SHP77 treated with DMSO at 0.1 percent for 48 hours (cell line): ENCODE measurements at regions not wholly inside any gene's neighbourhood (a gene's known extent, or its start where the extent isn't known, plus 50 kb on each side); places are given as distances from the start of the nearest gene placed in this dataset.

Experiments used
- DNase-seq: peaks from one replicate; lab custom pipeline; 2025; lab: John Stamatoyannopoulos, UW

DNA sequence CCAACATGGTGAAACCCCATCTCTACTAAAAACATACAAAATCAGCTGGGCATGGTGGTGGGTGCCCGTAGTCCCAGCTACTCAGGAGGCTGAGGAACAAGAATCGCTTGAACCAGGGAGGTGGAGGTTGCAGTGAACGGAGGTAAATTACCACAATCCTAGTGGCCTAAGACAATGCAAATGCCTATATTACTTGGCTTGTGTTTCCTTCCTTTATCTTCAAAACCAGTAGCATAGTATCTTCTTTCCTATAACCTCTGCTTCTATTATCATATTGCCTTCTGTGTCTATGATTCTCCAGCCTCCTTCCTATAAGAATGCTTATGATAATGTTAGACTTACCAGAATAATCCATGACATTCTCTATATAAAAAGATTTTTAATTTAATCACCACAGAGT is 156.2 kb upstream of the RGS18 start:
- DNase-seq = no peak

GRCh38 chr1:192003295-192004077 is 154.8 kb upstream of the RGS18 start:
- DNase-seq = no peak

DNA sequence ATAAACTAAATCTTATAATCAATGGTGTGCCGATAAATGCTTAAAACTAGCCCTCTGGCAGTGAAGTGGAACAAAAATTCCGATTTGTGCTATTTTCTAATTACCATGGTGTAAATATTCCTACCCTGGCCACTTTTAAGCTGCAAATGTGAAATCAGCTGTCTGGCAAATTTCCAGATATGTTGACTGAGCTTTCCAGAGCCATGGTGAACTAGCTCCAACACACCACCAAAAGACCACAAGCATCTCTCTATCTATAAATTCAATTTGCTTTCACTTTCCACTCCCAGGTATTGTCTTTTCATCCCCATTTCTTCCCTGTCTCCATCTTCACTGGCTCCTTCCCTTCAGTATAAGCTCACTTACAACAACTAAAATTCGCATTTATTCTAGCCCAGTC is 152.3 kb upstream of the RGS18 start:
- no peak for DNase-seq

DNA sequence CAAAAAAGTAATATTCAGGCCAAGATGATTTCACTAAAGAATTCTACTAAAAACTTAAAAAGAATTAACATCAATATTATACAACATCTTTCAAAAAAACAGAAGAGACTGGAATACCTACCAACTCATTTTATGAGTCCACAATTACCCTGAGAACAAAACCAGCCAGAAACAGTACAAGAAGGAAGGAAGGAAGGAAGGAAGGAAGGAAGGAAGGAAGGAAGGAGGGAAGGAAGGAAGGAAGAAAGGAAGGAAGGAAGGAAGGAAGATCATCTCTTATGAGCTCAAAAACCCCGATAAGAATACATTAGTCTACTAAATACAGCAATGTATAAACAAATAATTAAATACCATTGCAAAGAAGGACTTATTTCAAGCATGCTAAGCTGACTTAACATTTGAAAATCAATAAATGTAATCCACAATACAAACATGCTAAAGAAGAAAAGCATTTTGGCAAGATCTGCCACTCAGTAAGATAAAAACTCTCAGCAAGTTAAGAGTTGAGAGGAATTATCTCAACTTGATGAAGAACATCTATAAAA is 149.9 kb upstream of the RGS18 start:
- DNase-seq = no peak

GRCh38 chr1:192010406-192010805 is 147.9 kb upstream of the RGS18 start:
- DNase-seq = no peak

DNA sequence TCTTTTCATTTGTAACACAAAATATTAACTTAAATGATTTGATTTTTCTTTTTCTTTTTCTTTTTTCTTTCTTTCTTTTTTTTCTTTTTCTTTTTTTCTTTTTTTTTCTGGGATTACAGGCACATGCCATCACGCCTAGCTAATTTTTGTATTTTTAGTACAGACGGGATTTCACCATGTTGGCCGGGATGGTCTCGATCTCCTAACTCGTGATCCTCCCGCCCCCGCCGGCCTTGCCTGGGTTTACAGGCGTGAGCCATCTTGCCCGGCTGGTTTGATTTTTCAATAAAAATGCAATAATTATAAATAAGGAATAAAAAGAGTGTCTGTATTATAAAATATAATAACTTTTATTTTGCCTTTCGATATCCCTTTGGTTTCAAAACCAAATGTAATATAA is 146.7 kb upstream of the RGS18 start:
- DNase-seq = no peak

DNA sequence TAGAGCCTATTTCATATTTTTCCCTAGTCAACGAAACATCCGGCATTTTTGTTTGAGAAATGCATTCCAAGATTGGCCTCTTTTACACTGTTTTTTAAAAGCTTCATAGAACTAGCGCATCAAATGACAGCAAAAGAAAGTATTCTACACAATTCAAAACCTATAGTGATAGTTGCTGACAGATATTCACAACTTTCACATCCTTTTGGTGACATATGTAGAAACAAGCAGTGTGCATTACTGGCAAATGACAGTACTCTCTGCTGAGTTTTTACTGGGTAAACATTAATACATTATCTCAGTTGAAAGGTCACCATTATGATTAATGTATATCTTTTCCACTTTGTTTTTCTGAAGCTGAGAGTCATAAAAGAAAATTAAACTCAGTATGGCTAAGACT is 135.4 kb upstream of the RGS18 start:
- DNase-seq = no peak

DNA sequence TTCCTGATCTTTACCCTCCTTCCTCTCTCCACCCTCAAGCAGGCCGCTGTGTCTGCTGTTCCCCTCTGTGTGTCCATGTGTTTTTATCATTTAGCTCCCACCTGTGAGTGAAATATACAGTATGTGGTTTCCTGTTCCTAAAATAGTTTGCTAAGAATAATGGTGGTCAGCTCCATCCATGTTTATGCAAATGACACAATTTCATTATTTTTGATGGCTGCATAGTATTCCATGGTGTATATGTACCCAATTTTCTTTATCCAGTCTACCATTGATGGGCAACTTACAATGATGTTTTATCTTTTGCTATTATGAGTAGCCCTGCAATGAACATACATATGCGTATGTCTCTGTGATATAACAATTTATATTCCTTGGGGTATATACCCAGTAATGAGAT is 133.4 kb upstream of the RGS18 start:
- no peak for DNase-seq

DNA sequence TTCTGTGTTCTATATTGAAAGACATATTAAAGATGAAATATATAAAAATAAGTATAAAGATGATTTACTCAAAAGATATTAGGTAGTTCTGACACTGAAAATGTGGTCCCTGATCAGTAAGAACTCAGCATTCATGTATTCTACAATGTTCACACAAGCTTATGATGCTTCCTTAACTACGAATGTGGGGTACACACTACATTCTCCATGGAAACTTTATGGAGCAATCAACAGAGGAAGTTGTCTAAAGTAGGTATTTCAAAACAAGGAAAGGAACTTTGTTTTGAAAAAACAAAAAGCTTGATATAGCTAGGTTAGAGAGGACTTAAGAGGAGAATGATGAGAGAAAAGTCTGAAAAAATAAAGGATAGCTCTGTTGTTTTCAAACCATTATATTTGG is 119.7 kb upstream of the RGS18 start:
- DNase-seq = no peak

DNA sequence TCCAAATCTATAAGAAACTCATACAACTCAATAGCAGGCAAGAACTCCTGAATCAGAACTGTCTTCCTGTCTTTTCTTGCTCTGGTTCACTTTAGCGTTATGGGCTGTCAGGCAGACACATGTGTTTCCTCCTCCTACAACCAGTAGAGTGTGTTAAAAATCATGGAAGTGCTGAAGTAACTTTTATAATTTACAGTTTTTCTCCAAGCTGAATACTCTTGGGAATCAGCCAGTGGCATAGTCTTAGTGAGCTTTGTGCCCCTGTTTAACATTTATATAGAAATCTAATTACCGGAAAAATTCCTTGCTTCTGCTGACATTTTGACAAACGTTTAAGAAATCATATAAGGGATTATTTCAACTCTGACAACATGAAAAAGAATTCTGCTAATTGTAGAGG is 113.1 kb upstream of the RGS18 start:
- no peak for DNase-seq

GRCh38 chr1:192053531-192053971 is 104.7 kb upstream of the RGS18 start:
- no peak for DNase-seq

- no peak for DNase-seq
Observed at GRCh38 chr1:192057766-192058165, 100.5 kb upstream of the RGS18 start.

- no peak for DNase-seq
Observed at GRCh38 chr1:192059407-192059806, 98.9 kb upstream of the RGS18 start.

DNA sequence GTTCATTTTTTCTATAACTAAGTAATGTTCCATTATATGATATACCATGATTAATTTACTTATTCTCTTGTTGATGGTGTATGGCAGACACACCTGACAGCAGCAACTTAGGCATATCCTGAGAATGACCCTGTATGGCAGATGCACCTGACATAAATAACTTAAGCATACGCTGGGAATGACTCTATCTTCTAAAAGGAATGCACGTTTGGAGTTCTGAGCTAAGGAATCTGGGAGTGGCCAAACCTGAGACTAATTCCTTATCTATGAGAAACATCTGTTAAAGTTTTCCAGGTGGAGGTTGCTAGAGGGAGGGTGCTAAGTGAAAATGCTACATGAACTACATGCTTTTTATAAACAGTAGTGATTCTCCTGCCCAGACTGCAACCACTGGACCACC is 96.7 kb upstream of the RGS18 start:
- no peak for DNase-seq

DNA sequence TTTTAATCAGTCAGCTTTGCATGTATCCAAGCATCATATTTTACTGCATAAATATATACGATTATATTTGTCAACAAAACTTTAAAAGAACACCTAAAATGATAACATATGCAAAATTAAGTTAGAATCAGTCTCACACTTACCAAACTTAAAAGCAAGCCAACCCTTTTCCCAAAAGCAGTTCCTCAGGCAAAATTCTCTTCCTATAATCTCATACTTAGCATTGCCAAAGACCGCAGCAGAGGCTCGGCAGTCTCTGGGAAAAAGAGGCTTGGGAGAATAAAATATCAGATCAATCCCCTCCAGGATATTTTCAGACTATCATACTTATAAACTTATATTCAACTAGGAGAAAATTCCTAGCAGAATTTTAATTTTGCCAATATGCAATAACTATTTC is 93.2 kb upstream of the RGS18 start:
- no peak for DNase-seq

DNA sequence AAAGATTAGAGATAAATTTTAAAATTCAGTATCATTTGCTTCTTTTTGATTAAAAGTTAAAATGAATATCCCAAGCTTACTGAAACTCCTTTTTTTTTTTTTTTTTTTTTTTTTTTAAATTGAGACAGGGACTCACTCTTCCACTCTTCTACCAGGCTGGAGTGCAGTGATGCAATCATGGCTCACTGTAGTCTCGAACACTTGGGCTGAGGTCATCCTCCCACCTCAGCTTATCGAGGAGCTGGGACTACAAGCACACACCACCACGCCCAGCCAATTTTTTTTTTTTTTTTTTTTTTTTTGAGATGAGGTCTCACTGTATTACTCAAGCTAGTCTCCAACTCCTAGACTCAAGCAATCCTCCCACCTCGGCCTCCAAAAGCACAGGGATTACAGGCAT is 92.1 kb upstream of the RGS18 start:
- no peak for DNase-seq

DNA sequence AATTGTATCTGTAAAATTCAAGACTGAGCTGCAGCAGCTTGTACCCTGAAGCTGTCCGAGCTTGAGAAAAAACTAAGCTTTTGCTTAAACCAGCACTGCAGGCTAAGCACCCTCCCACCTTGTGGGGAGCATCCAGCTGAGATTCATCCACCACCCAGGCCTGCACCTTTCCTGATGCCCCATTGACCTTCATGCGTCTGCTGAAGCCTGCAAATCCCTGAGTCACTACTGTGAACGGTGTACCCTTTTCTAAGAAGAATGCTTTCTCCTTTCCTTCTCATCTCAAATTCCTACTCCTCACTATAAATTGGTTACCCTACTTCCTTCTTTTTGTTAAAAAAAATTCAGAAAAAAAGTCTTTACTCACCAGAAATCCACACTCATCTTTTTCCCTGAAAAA is 90.9 kb upstream of the RGS18 start:
- no peak for DNase-seq

- no peak for DNase-seq
Observed at GRCh38 chr1:192070213-192070612, 88.0 kb upstream of the RGS18 start.

DNA sequence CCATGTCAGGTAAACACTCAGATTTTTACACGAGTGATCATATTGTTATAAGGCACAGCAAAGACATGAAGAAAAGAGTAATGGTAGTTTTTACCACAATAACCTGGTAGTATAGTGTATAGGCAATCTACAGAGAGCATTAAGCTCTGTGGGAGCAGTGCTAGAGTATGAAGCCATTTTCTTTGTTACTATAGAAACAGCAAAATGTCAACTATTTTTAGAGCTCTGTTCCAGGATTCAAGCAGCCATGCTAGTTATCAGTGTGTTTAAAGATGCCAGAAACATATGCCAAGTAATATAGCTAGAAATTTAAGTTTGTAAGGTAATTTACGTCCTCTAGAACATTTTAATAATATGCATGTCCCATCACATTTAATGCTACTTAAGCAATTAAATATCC is 77.6 kb upstream of the RGS18 start:
- no peak for DNase-seq

DNA sequence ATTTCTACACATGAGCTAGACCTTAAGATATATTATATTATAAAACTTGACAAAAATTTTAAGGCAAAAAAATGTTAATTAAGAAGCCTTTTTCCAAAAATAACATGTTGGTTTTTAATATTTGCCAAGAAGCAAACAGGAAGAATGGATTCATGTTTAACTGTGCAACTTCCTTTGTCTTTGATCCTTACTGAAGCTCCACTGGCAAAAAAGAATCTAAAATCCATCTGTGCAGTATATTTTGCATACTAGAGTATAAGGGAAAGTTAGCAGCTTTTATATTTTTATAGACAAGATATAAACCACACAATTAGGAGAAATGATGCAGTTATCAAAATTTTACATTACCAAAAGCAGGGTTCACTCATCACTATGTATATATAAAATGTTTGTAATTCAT is 76.9 kb upstream of the RGS18 start:
- DNase-seq = no peak

DNA sequence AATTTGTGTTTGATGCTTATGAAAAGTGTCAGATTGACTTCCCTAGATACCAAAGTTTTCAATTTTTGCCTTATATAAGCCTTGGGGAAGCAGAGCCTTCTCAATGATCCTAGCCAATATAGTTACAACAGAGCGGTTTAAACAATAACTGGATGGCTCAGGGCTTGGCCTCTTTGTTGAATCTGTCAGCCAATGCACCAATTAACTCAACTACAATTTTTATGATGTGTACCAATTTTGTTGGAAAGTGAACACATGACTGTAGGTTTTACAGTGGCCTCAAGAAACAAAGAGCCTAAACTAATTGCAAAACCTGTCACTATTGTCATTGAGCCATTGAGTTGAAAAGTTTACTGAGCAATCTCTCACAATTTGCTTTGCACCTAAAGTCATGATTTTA is 71.6 kb upstream of the RGS18 start:
- DNase-seq = no peak

DNA sequence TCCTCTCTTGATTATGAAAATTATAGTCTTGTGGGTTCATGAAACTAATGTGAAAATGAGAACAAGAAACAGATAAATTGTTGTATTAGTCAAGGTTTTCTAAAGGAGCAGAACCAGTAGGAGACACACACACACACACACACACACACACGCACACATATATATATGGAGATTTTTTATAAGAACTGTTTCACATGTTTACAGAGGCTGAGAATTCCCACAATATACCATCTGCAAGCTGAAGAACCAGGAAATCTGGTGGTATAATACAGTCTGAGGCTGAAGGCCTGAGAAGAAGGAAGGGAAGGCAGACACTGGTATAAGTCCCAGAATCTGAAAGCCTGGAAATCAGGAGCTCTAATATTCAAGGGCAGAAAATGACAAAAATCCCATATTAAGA is 70.9 kb upstream of the RGS18 start:
- no peak for DNase-seq

DNA sequence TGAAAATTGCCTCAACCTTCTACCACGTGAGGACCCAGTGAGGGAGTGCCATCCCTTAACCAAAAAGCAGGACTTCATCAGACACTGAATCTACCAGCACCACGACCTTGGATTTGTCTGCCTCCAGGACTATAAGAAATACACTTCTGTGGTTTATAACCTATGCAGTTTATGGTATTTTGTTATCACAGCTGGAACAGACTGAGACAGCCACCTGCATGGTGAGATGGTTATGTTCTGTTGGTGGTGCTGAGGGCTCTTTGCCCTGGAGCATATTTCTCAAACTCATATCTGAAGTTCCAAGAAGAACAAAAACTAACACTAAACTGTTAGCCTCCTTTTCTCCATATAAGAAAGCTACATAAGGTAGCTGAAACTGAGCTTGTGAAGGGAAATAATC is 69.8 kb upstream of the RGS18 start:
- DNase-seq = no peak

DNA sequence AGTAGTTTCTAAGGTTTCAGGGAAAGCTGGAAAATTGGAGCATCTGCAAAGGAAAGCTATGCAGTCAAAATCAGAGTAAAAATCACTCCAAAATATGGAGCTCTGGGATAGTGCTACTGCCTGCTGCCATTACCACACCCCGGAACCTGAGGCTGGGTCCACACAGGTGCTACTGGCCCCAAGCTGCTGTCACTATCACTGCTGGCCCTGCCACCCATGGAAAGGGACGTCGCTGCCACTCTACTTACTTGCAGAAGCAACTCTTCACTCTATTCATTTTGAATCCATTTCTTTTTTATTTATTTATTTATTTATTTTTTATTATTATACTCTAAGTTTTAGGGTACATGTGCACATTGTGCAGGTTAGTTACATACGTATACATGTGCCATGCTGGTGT is 60.3 kb upstream of the RGS18 start:
- no peak for DNase-seq
